ENCODE measurements at regions not wholly inside any gene's neighbourhood (a gene's known extent, or its start where the extent isn't known, plus 50 kb on each side); places are given as distances from the start of the nearest gene placed in this dataset.

GRCh38 chr1:239997160-239997514, 94.5 kb upstream of the FMN2 start:
- H3K27me3 ChIP-seq (replicated peaks in 1 of 4; ENCODE audit: control insufficient read depth in 3 of 4, extremely low read depth in 1 of 4, insufficient read depth in 3 of 4, low read length in 3 of 4) = no peaks in the 10 kb centered on the region
- no peaks in the 10 kb centered on the region for H3K79me1 ChIP-seq (ENCODE audit: low read depth, low read length)
- H3K23ac ChIP-seq (ENCODE audit: insufficient read length) = no peak overlapping the region
- H3K23me2 ChIP-seq (ENCODE audit: low read depth, low read length) = peaks cover 3% of the 10 kb centered on the region; the same call in 1 of the 2 replicates
- H3K36me3 ChIP-seq (ENCODE audit: control insufficient read depth in 2 of 4, insufficient read depth in 4 of 4, low read length in 3 of 4) = no peaks in the 10 kb centered on the region
- H4K20me1 ChIP-seq (replicated peaks in 1 of 2; ENCODE audit: control insufficient read depth in 1 of 2, insufficient read depth in 2 of 2, low read length in 2 of 2) = no peaks in the 10 kb centered on the region
- 98% methylated on average over 6 of the region's 6 CpGs; no CpG with 5 or more reads in 1 of the 2 experiments for WGBS, 2 experiments (ENCODE audit: extremely low coverage in 1 of 2, insufficient coverage in 1 of 2, insufficient read length in 1 of 2, insufficient replicate concordance in 2 of 2, low coverage in 1 of 2, low lambda C conversion rate in 2 of 2, missing lambda C conversion rate in 1 of 2)
- peak overlapping the region in 1 of 2 experiments; percentile 39; a peak in 1 of 4 replicates for H3K4me2 ChIP-seq (ENCODE audit: insufficient read depth in 1 of 2, low read depth in 2 of 2, low read length in 2 of 2)
- H3K4ac ChIP-seq (replicated peaks; ENCODE audit: insufficient read length, low read depth, low read length) = no peak overlapping the region
- H3K9me3 ChIP-seq (ENCODE audit: insufficient read depth in 2 of 2, low read depth in 1 of 2, low read length in 1 of 2) = peaks cover 3 to 10% of the 10 kb centered on the region in 2 experiments; a peak in 3 of 4 replicates
- no peak overlapping the region for H3K9ac ChIP-seq (replicated peaks in 1 of 4; ENCODE audit: extremely low read depth in 1 of 4, low read depth in 3 of 4, low read length in 3 of 4)
- no peak overlapping the region for H3K27ac ChIP-seq (ENCODE audit: low read depth, low read length)
- no peak overlapping the region for H4K8ac ChIP-seq (ENCODE audit: extremely low read depth, insufficient read depth, low read length)
- H2BK15ac ChIP-seq (ENCODE audit: low read length) = no peak overlapping the region
- no peak overlapping the region for H2AFZ ChIP-seq (ENCODE audit: low read length)
- no peak overlapping the region for H2BK5ac ChIP-seq (ENCODE audit: low read depth, low read length)
- no peak overlapping the region for H2BK12ac ChIP-seq (ENCODE audit: low read depth, low read length)
- no peak overlapping the region for H3K14ac ChIP-seq (ENCODE audit: insufficient read length)
- H3K56ac ChIP-seq (replicated peaks; ENCODE audit: insufficient read length, low read depth, low read length) = no peak overlapping the region
- DNase-seq (ENCODE audit: low read depth in 1 of 2, low spot score in 2 of 2) (no peak), FAIRE-seq (no peak)
- H2BK120ac ChIP-seq (replicated peaks; ENCODE audit: low read depth, low read length) = no peak overlapping the region
- no peaks in the 10 kb centered on the region for H3K79me2 ChIP-seq (ENCODE audit: control insufficient read depth in 1 of 2, insufficient read depth in 2 of 2, low read length in 2 of 2)
- H3K4me3 ChIP-seq (ENCODE audit: extremely low read depth in 1 of 4, insufficient read depth in 2 of 4, low read depth in 3 of 4, low read length in 4 of 4) = peak overlapping the region in 1 of 4 experiments; percentile 56; a peak in 1 of 8 replicates
- no peak overlapping the region for H3K18ac ChIP-seq (ENCODE audit: extremely low read depth, low read length)
- no peak overlapping the region for H2AK5ac ChIP-seq (ENCODE audit: low read depth, low read length)
- H3K4me1 ChIP-seq (replicated peaks in 1 of 4; ENCODE audit: control insufficient read depth in 3 of 4, insufficient read depth in 4 of 4, low read length in 3 of 4) = no peaks in the 10 kb centered on the region
- no peak overlapping the region for H4K91ac ChIP-seq (replicated peaks; ENCODE audit: insufficient read length, low read length)
- H2BK20ac ChIP-seq (ENCODE audit: low read length) = no peak overlapping the region
- ChIA-PET POLR2A (ENCODE audit: partially characterized antibody) (no interaction called here), CTCF (ENCODE audit: partially characterized antibody) (interaction anchor here (0.9 to 3.2 kb wide), 4 partner anchors 8 to 612 kb away, joined by 3 to 19 read pairs (median 9); no protein-coding TSS in a partner anchor)
- no peak overlapping the region for H4K5ac ChIP-seq (ENCODE audit: insufficient read length, low read depth, low read length)
- TF ChIP-seq JUND (IDR thresholded peaks at IDR 0.05; ENCODE audit: low read length) (no peak), CHD1 (IDR thresholded peaks at IDR 0.05; ENCODE audit: low read depth, low read length) (no peak), HDAC2 (IDR thresholded peaks at IDR 0.05; ENCODE audit: borderline replicate concordance in 1 of 2, low read depth in 2 of 2, low read length in 2 of 2) (no peak), EP300 (IDR thresholded peaks at IDR 0.05; ENCODE audit: borderline replicate concordance in 1 of 2, low read depth in 2 of 2, low read length in 2 of 2) (no peak), PHF8 (conservative IDR thresholded peaks at IDR 0.05; ENCODE audit: low read depth, low read length) (no peak), SP4 (IDR thresholded peaks at IDR 0.05; ENCODE audit: low read length) (no peak), SIRT6 (IDR thresholded peaks at IDR 0.05; ENCODE audit: low read length) (no peak), CTCF (IDR thresholded peaks at IDR 0.05; ENCODE audit: control extremely low read depth in 1 of 3, insufficient read depth in 1 of 3, low read depth in 1 of 3, low read length in 3 of 3) (no peak), TBP (IDR thresholded peaks at IDR 0.05; ENCODE audit: low read depth, low read length) (no peak), CEBPB (IDR thresholded peaks at IDR 0.05; ENCODE audit: low read depth, low read length) (no peak), TAF7 (optimal IDR thresholded peaks at IDR 0.05; ENCODE audit: borderline replicate concordance, low read depth, low read length) (no peak), CHD2 (IDR thresholded peaks at IDR 0.05; ENCODE audit: low read length) (no peak)

Data from H1 (cell line).